Muscle layer of duodenum (tissue), 2 donors: ENCODE measurements at regions not wholly inside any gene's neighbourhood (a gene's known extent, or its start where the extent isn't known, plus 50 kb on each side); places are given as distances from the start of the nearest gene placed in this dataset.
"Not testable (repeated sequence)": the region's sequence is repeated elsewhere in the genome, so short reads cannot be mapped to it uniquely, and the experiment has no call there.

ENCODE experiments used
- H3K27ac ChIP-seq: one replicate; pipeline ENCODE4 v1.7.0; 2013; ENCODE audit warnings: mild to moderate bottlenecking, low read length
- H3K27me3 ChIP-seq: one replicate; pipeline ENCODE4 v1.7.0; 2013; ENCODE audit warnings: low read depth, mild to moderate bottlenecking, control low read depth, low read length
- H3K36me3 ChIP-seq, 2 donors: one replicate each; pipeline ENCODE4 v1.7.0; 2013; ENCODE audit warnings: low read length in 2 of 2, control low read depth in 1 of 2, mild to moderate bottlenecking in 1 of 2; ENCODE audit not compliant: insufficient read depth in 2 of 2, control insufficient read depth in 1 of 2
- H3K4me1 ChIP-seq, 2 donors: one replicate each; pipeline ENCODE4 v1.7.0; 2013; ENCODE audit warnings: low read length in 2 of 2, mild to moderate bottlenecking in 2 of 2, control low read depth in 1 of 2, moderate library complexity in 1 of 2; ENCODE audit not compliant: insufficient read depth in 2 of 2, control insufficient read depth in 1 of 2
- H3K4me3 ChIP-seq, 2 donors: one replicate each; pipeline ENCODE4 v1.7.0; 2013; ENCODE audit warnings: low read length in 2 of 2, low read depth in 1 of 2, mild to moderate bottlenecking in 1 of 2
- H3K9me3 ChIP-seq, 2 donors: one replicate each; pipeline ENCODE4 v1.7.0; 2013; ENCODE audit warnings: low read length in 2 of 2, control low read depth in 1 of 2, mild to moderate bottlenecking in 1 of 2; ENCODE audit not compliant: control insufficient read depth in 1 of 2
- donor health status: healthy.

- Histone ChIP-seq H3K27me3 (no peaks in the 10 kb centered on the region), H3K4me3 (no peak overlapping the region), H3K9me3 (peaks cover 0 to 3% of the 10 kb centered on the region in 2 donors), H3K4me1 (no peaks in the 10 kb centered on the region), H3K27ac (no peak overlapping the region), H3K36me3 (no peaks in the 10 kb centered on the region)
Measured at GRCh38 chr1:213772128-213773063, 215.4 kb upstream of the PROX1 start.

- H3K27ac ChIP-seq, result no peak overlapping the region
- H3K27me3 ChIP-seq, result no peaks in the 10 kb centered on the region
- no peaks in the 10 kb centered on the region for H3K4me1 ChIP-seq
- H3K4me3 ChIP-seq, result no peak overlapping the region
- no peaks in the 10 kb centered on the region for H3K36me3 ChIP-seq
- peaks cover 0 to 3% of the 10 kb centered on the region in 2 donors for H3K9me3 ChIP-seq
Measured at GRCh38 chr1:213773975-213774374, 213.8 kb upstream of the PROX1 start.

GRCh38 chr1:213776969-213777368 lies 210.8 kb upstream of the PROX1 start:
- Histone ChIP-seq H3K36me3 (no peaks in the 10 kb centered on the region), H3K9me3 (peaks cover 0 to 3% of the 10 kb centered on the region in 2 donors)

GRCh38 chr1:213779228-213779627 lies 208.5 kb upstream of the PROX1 start:
- no peaks in the 10 kb centered on the region for H3K36me3 ChIP-seq
- H3K27ac ChIP-seq, result no peak overlapping the region
- H3K27me3 ChIP-seq, result no peaks in the 10 kb centered on the region
- peaks cover 0 to 3% of the 10 kb centered on the region in 2 donors for H3K9me3 ChIP-seq
- H3K4me3 ChIP-seq, result no peak overlapping the region
- no peaks in the 10 kb centered on the region for H3K4me1 ChIP-seq

More at GRCh38 chr1:213776969-213777368, 210.8 kb upstream of the PROX1 start:
- H3K27me3 ChIP-seq, result no peaks in the 10 kb centered on the region
- H3K27ac ChIP-seq, result no peak overlapping the region
- H3K4me3 ChIP-seq, result no peak overlapping the region
- H3K4me1 ChIP-seq, result no peaks in the 10 kb centered on the region

- Histone ChIP-seq H3K9me3 (no peaks in the 10 kb centered on the region), H3K27me3 (no peaks in the 10 kb centered on the region), H3K4me3 (no peak overlapping the region), H3K27ac (no peak overlapping the region), H3K36me3 (no peaks in the 10 kb centered on the region), H3K4me1 (no peaks in the 10 kb centered on the region)
Measured at GRCh38 chr1:213782941-213783672, 204.7 kb upstream of the PROX1 start.

GRCh38 chr1:213783893-213784292 lies 203.9 kb upstream of the PROX1 start:
- no peaks in the 10 kb centered on the region for H3K9me3 ChIP-seq
- no peaks in the 10 kb centered on the region for H3K27me3 ChIP-seq
- no peak overlapping the region for H3K4me3 ChIP-seq
- no peaks in the 10 kb centered on the region for H3K36me3 ChIP-seq
- H3K4me1 ChIP-seq, result no peaks in the 10 kb centered on the region
- no peak overlapping the region for H3K27ac ChIP-seq

GRCh38 chr1:213786683-213787082 lies 201.1 kb upstream of the PROX1 start:
- Histone ChIP-seq H3K27me3 (no peaks in the 10 kb centered on the region), H3K4me1 (no peaks in the 10 kb centered on the region), H3K4me3 (no peak overlapping the region), H3K27ac (no peak overlapping the region), H3K36me3 (no peaks in the 10 kb centered on the region), H3K9me3 (no peaks in the 10 kb centered on the region)

GRCh38 chr1:213790565-213790964 lies 197.2 kb upstream of the PROX1 start:
- H3K4me3 ChIP-seq, result no peak overlapping the region
- no peaks in the 10 kb centered on the region for H3K36me3 ChIP-seq
- H3K27me3 ChIP-seq, result no peaks in the 10 kb centered on the region
- no peak overlapping the region for H3K27ac ChIP-seq
- H3K4me1 ChIP-seq, result no peaks in the 10 kb centered on the region
- no peaks in the 10 kb centered on the region for H3K9me3 ChIP-seq

GRCh38 chr1:213793482-213794067 lies 194.2 kb upstream of the PROX1 start:
- no peaks in the 10 kb centered on the region for H3K27me3 ChIP-seq
- no peaks in the 10 kb centered on the region for H3K36me3 ChIP-seq
- no peaks in the 10 kb centered on the region for H3K9me3 ChIP-seq
- H3K4me1 ChIP-seq, result no peaks in the 10 kb centered on the region
- H3K27ac ChIP-seq, result no peak overlapping the region
- no peak overlapping the region for H3K4me3 ChIP-seq

GRCh38 chr1:213796525-213796924 lies 191.2 kb upstream of the PROX1 start:
- no peaks in the 10 kb centered on the region for H3K9me3 ChIP-seq

GRCh38 chr1:213808288-213808687 lies 179.5 kb upstream of the PROX1 start:
- not testable (repeated sequence) for H3K27ac ChIP-seq, H3K9me3 ChIP-seq, H3K4me3 ChIP-seq, H3K27me3 ChIP-seq, H3K36me3 ChIP-seq, H3K4me1 ChIP-seq

More at GRCh38 chr1:213796525-213796924, 191.2 kb upstream of the PROX1 start:
- H3K4me3 ChIP-seq, result no peak overlapping the region
- H3K36me3 ChIP-seq, result no peaks in the 10 kb centered on the region
- H3K4me1 ChIP-seq, result no peaks in the 10 kb centered on the region
- H3K27me3 ChIP-seq, result no peaks in the 10 kb centered on the region
- no peak overlapping the region for H3K27ac ChIP-seq
